Activated naive CD4-positive, alpha-beta T cell treated with Interleukin-2 at 50 U/mL for 16 hours (primary cell): ENCODE measurements at regions not wholly inside any gene's neighbourhood (a gene's known extent, or its start where the extent isn't known, plus 50 kb on each side); places are given as distances from the start of the nearest gene placed in this dataset.

ENCODE experiments used
- DNase-seq: peaks from one replicate; pipeline ENCODE4 v3.0.0-alpha.2; 2020

GRCh38 chr2:211068108-211068780 is 511.8 kb downstream of the CPS1 start:
- no peak for DNase-seq

GRCh38 chr2:211070547-211070946 is 514.1 kb downstream of the CPS1 start:
- DNase-seq: no peak

- no peak for DNase-seq
These were observed 520.9 kb downstream of the CPS1 start for GRCh38 chr2:211077216-211077767.

- no peak for DNase-seq
These were observed 528.0 kb downstream of the CPS1 start for GRCh38 chr2:211084352-211084751.

GRCh38 chr2:211085056-211085680 is 528.8 kb downstream of the CPS1 start:
- DNase-seq: no peak

GRCh38 chr2:211086049-211086448 is 529.6 kb downstream of the CPS1 start:
- no peak for DNase-seq

- DNase-seq: no peak
These were observed 532.7 kb downstream of the CPS1 start for GRCh38 chr2:211089127-211089526.

- no peak for DNase-seq
These were observed 537.4 kb downstream of the CPS1 start for GRCh38 chr2:211093743-211094303.

GRCh38 chr2:211103989-211104388 is 547.6 kb downstream of the CPS1 start:
- no peak for DNase-seq

- no peak for DNase-seq
These were observed 557.2 kb downstream of the CPS1 start for GRCh38 chr2:211113334-211114175.

GRCh38 chr2:211114826-211115455 is 558.5 kb downstream of the CPS1 start:
- DNase-seq: no peak

- no peak for DNase-seq
These were observed 560.6 kb downstream of the CPS1 start for GRCh38 chr2:211117026-211117425.

- DNase-seq: no peak
These were observed 569.9 kb downstream of the CPS1 start for GRCh38 chr2:211126256-211126655.

GRCh38 chr2:211127501-211127900 is 571.1 kb downstream of the CPS1 start:
- no peak for DNase-seq

- DNase-seq: no peak
These were observed 571.9 kb downstream of the CPS1 start for GRCh38 chr2:211128287-211128686.

- no peak for DNase-seq
These were observed 573.4 kb downstream of the CPS1 start for GRCh38 chr2:211129798-211130197.

- DNase-seq: no peak
These were observed 575.6 kb downstream of the CPS1 start for GRCh38 chr2:211132046-211132445.

- DNase-seq: no peak
These were observed 576.2 kb downstream of the CPS1 start for GRCh38 chr2:211132573-211132972.

GRCh38 chr2:211133766-211134165 is 577.4 kb downstream of the CPS1 start:
- no peak for DNase-seq

- DNase-seq: no peak
These were observed 582.2 kb downstream of the CPS1 start for GRCh38 chr2:211138551-211138950.

- DNase-seq: no peak
These were observed 585.2 kb downstream of the CPS1 start for GRCh38 chr2:211141646-211142045.

GRCh38 chr2:211144078-211144477 is 587.7 kb downstream of the CPS1 start:
- DNase-seq: no peak
